ELF-1 (cell line): ENCODE measurements at regions not wholly inside any gene's neighbourhood (a gene's known extent, or its start where the extent isn't known, plus 50 kb on each side); places are given as distances from the start of the nearest gene placed in this dataset.

Experiments used
- DNase-seq: peaks from one replicate; pipeline ENCODE4 v3.0.0-alpha.2; 2016; ENCODE audit warnings: low read depth, low spot score

DNA sequence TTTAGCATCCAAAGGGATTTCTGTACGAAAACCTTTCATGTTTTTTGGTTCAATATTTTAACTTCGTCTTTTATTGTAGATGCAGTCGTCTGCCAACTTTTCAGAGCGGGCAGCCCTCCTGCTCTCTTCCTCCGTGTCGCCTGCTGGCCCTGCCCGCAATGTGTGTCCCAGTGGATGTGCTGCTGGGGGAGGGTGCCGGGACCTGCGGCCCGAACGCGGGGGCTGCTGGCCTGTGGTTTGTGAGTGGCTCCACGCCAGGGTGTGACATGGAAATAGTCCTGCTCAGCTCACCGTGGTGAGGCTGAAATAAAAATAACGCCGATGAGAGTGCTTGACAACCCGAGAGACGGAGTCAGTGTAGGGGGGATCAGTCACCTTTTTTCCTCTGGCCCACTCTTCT lies 59.7 kb upstream of the GRPEL1 start:
- DNase-seq = no peak

DNA sequence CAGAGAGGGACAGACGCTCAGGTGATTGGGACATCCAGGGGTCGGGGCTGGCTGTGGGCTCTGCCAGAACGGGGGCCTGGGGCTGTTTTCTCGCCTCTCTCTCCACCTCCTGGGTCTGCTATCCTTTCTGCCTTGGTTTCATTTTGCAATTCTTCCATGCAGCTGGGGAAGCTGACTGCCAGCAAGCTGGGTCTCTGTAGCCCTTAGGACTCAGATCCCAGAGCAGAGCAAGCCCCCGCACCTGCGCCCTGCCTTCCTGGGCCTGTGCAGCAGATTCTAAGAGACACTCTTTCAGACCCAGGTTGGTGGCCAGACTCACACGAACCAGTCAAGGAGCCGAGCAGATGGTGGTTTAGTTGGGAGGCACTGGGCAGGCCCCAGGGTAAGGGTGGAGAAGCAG lies 59.1 kb upstream of the GRPEL1 start:
- DNase-seq = no peak

DNA sequence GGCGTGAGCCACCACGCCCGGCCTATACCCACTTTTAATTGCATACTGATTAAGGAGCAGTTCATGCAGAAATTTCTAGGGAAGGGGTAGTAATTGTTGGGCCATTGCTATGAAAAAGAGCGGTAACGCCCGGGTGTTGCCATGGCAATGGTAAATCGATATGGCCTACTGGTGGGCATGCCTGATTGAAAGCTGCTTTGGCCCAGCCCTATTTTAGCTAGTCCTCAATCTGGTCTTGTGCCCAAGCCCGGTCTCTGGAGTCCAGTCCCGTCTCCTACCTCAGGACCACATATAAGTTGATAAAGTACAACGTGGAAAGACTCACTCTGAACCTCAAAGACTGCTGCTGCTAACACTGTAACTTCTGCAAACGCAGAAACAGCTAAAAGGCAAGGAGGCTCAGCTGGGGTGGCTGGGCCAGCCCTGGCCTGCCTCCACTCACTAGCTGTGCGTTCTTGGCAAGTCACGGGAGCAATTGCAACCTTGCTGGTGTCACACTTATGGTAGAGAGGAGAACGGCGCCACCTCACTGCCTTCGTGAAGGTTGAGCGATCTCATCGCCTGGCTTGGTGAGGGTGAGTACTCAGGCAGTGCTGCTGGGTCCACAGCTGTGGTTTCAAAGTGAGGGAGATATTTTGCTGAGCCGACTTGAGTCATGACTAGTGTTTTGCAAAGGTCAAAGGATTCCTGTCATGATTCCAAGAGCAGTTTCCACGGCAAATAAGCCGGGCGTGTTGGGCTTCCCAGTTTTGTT lies 57.0 kb upstream of the GRPEL1 start:
- peak; percentile 38 for DNase-seq

DNA sequence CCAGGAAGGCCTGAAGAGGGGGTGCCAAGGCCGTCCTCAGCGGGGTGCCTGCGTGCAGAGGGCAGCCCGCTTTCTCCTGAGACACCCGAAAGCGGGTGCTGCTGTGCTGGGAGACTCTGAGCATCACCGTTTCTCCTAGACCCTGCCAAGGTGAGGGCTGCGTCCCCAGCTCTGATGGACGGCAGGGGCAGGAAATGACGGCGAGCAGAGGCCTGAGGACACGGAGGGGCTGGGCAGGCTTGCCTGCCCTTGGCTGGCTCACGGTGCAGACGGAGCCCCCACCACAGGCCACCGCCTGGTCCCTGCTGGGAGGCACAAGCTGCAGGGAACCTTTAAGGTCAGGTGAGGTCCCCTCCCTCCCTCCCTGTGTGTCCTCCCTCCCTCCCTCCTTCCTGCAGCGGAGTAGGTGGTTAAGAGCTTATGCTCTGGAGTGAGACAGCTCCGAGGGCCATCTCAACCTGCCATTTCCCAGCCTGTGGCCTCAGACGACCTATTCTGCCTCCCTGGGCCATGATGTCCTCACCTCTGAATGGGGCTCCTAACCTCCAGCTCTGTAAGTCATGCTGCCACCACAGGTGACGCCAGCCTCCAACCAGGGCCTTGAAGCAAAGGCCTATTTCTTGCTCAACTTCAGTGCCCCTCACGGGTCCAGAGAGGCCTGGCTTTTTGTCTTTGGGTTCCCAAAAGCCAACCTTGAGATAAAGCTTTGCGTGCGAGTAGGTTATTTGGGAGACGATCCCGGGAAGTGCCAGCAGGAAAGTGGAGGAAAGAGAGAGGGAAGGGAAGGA lies 54.2 kb upstream of the GRPEL1 start:
- peak; percentile 16 for DNase-seq

DNA sequence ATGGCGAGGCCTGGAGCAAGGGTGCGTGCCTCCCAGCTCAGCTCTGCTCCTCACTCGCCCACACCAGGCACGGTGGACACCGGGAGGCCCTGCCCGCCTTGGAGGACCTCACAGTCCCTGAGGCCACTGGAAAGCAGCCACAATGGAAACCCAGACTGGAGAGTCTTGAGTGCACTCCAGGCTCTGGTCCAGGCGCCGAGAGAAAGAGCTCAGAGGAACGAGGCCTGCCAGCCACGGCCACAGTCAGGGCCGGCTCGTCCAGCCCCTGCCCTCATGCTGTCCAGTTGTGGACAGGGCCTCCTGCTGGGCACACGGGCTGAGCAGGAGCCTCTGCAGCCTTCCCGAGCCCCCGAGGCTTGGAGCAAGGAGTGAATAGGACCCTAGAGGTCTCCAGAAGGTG lies 53.3 kb upstream of the GRPEL1 start:
- DNase-seq = no peak

DNA sequence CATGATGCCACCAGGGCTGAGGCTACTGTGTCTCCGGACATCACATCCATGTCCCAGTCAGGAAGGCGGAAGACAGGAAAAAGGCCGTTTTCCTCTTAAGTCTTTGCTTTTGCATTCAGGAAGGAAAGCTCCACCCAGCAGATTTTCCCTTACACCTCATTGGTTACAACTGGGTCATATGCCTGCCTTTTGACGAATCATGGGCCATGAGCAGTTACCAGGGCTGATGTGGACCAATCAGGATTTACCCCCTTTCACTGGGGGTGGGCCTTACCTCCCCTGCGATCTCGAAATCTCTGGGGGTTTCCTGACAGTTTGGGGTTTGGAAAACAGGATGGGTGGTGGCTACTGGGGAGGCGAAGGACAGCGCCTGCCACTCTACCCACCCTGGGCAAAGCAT lies 52.5 kb upstream of the GRPEL1 start:
- DNase-seq = peak; percentile 21

DNA sequence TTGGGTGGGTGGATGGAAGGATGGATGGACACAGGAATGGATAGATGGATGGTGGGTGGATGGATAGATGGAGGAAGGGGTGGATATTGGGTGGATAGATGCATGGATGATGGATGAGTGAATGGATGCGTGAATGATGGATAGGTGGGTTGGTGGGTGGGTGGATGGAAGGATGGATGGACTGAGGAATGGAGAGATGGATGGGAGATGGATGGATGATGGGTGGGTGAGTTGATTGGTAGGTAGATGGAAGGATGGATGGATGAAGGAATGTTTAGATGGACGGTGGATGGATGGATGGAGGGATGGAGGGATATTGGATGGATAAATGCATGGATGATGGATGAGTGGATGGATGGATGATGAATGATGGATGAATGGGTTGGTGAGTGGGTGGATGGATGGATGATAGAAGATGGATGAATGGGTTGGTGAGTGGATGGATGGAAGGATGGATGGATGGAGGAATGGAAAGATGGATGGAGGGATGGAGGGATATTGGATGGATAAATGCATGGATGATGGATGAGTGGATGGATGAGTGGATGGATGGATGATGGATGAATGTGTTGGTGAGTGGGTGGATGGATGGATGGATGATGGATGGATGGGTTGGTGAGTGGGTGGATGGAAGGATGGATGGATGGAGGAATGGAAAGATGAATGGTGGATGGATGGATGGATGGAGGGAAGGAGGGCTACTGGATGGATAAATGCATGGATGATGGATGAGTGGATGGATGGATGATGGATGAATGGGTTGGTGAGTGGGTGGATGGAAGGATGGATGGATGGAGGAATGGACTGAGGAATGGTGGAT lies 50.4 kb upstream of the GRPEL1 start:
- DNase-seq = no peak
